ENCODE measurements at regions not wholly inside any gene's neighbourhood (a gene's known extent, or its start where the extent isn't known, plus 50 kb on each side); places are given as distances from the start of the nearest gene placed in this dataset.

DNA sequence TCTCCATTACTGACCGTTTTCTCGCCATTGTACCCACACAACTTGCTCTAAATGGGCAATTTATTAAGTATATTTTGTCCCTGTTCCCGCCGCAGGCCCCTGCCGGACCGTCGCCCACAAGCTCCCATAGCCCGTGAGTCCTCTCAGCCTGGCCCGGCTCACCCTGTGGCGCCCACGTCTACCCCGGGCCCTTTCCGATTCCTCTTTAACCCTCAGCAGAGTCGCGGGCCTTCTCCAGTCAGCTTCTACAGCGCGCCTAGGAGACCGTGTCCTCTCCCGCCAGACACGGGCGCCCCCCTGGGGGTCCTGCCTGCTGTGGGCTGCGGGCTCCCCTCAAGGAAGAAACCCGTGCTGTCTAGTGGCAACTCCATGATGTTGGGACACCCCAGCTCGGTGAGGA is 57.8 kb upstream of the SPATA31E1 start:
- TF ChIP-seq POLR2A (IDR thresholded peaks at IDR 0.05) (no peak), CTCF (IDR thresholded peaks at IDR 0.05 in 4 of 5, conservative IDR thresholded peaks at IDR 0.05 in 1 of 5) (no peak)
